ENCODE measurements at regions not wholly inside any gene's neighbourhood (a gene's known extent, or its start where the extent isn't known, plus 50 kb on each side); places are given as distances from the start of the nearest gene placed in this dataset.

DNA sequence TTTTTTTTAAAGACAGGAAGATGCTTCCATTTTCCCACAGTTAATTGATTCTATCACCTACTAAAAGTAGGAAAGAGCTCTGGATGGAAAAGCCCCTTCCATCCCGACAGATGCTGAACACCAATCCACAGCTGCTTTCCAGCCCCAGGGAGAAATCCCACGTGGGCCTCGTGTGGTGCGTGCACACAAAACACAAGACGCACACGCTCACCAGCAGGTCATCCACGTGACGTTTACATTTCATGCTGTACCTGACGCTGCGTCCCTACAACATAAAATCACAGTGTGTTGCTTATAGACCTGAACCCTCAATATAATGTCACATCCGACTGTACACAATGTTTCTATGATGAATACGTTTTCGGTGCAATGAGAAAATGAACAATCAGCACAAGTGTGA lies 50.2 kb upstream of the DACT2 start:
- no peak overlapping the region for H3K4me3 Mint-ChIP-seq

DNA sequence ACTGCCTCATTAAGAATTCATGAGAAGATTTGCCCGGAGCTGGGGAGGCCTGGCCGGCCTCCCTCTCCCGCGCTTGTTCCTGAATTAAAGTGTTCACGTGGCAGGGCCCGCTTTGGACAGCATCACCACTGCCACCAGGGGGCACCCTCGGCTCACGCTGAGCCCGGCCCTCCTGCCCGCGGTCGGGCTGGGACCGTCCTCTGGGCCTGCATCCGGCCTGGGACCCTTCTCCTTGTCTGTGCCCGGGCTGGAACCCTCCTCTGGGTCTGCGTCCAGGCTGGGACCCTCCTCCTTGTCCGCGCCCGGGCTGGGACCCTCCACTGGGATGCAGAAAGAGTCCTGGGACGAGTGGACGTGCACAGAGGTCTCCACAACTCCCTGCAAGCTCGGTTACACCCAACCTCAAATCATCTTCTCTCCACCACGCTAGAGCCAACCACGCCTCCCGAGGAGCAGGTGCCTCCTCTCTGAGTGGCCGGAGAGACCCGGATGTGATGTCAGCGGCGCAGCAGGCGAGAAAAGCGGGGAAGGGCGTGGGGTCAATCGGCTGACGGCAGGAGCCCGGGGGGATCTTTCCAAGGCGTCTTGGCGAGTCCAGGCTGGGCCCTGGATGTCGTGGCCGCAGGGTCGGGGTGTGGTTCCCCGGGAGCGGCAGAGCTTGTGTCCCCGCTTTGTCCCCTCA lies 50.9 kb upstream of the DACT2 start:
- Mint-ChIP-seq H3K4me3 (no peak overlapping the region), H3K4me1 (peaks cover 0 to 6% (median 1%) of the 10 kb centered on the region in 4 donors), H3K27me3 (no peaks in the 10 kb centered on the region), H3K9me3 (peaks cover 0 to 2% (median 0%) of the 10 kb centered on the region in 7 donors), H3K27ac (no peak overlapping the region), H3K36me3 (no peaks in the 10 kb centered on the region)
- Histone ChIP-seq H3K4me1 (ENCODE audit: control insufficient read depth, insufficient read depth, low read length, poor library complexity, severe bottlenecking) (no peaks in the 10 kb centered on the region), H3K36me3 (ENCODE audit: control insufficient read depth, insufficient read depth, low read length) (no peaks in the 10 kb centered on the region), H3K27ac (ENCODE audit: insufficient read depth, low read length, poor library complexity, severe bottlenecking) (no peak overlapping the region), H3K27me3 (ENCODE audit: control insufficient read depth, insufficient read depth, low read length) (no peaks in the 10 kb centered on the region), H3K9me3 (ENCODE audit: control insufficient read depth in 2 of 2, low read length in 2 of 2) (no peaks in the 10 kb centered on the region), H3K4me3 (ENCODE audit: low read depth, low read length) (no peak overlapping the region)
- DNase-seq (peak; percentile 4 to 34 (median 20)), ATAC-seq (ENCODE audit: low read depth in 2 of 2) (peak in 1 of 2 donors; percentile 39)

More for the DNA sequence above, 50.2 kb upstream of the DACT2 start:
- DNase-seq (no peak), ATAC-seq (ENCODE audit: low read depth in 2 of 2) (no peak)
- Mint-ChIP-seq H3K4me1 (peaks cover 0 to 6% (median 1%) of the 10 kb centered on the region in 4 donors), H3K27me3 (no peaks in the 10 kb centered on the region), H3K36me3 (no peaks in the 10 kb centered on the region), H3K9me3 (peaks cover 0 to 2% (median 0%) of the 10 kb centered on the region in 7 donors), H3K27ac (no peak overlapping the region)
- no peaks in the 10 kb centered on the region for H3K36me3 ChIP-seq (ENCODE audit: control insufficient read depth, insufficient read depth, low read length)
- no peaks in the 10 kb centered on the region for H3K9me3 ChIP-seq (ENCODE audit: control insufficient read depth in 2 of 2, low read length in 2 of 2)
- H3K4me1 ChIP-seq (ENCODE audit: control insufficient read depth, insufficient read depth, low read length, poor library complexity, severe bottlenecking), result no peaks in the 10 kb centered on the region
- no peak overlapping the region for H3K27ac ChIP-seq (ENCODE audit: insufficient read depth, low read length, poor library complexity, severe bottlenecking)
- no peaks in the 10 kb centered on the region for H3K27me3 ChIP-seq (ENCODE audit: control insufficient read depth, insufficient read depth, low read length)
- H3K4me3 ChIP-seq (ENCODE audit: low read depth, low read length), result no peak overlapping the region

DNA sequence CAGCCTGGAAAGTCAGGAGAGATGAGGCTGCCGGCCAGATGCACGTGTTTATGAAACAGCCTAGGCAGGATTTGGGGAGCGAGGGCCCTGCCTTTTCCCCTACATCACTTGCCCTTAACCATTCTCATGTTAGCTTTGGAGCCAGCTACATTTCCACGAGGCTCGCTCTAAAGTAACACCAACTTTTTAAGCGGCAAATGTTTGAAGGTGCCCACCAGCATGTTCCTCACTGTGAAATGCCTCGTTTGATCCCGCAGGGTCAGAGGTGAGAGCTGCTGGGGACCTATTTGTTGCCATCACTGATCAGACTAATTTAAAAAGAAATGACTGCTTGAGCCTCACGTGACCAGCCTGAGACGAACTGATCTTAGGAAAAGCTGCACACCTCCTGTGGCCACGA lies 51.6 kb upstream of the DACT2 start:
- H3K36me3 Mint-ChIP-seq, result no peaks in the 10 kb centered on the region
- ATAC-seq (ENCODE audit: low read depth in 2 of 2), result no peak
- Histone ChIP-seq H3K36me3 (ENCODE audit: control insufficient read depth, insufficient read depth, low read length) (no peaks in the 10 kb centered on the region), H3K4me3 (ENCODE audit: low read depth, low read length) (no peak overlapping the region), H3K27ac (ENCODE audit: insufficient read depth, low read length, poor library complexity, severe bottlenecking) (no peak overlapping the region), H3K9me3 (ENCODE audit: control insufficient read depth in 2 of 2, low read length in 2 of 2) (no peaks in the 10 kb centered on the region), H3K27me3 (ENCODE audit: control insufficient read depth, insufficient read depth, low read length) (no peaks in the 10 kb centered on the region), H3K4me1 (ENCODE audit: control insufficient read depth, insufficient read depth, low read length, poor library complexity, severe bottlenecking) (no peaks in the 10 kb centered on the region)
- DNase-seq, result no peak
- peaks cover 0 to 6% (median 1%) of the 10 kb centered on the region in 4 donors for H3K4me1 Mint-ChIP-seq
- no peak overlapping the region for H3K4me3 Mint-ChIP-seq
- H3K9me3 Mint-ChIP-seq, result peaks cover 0 to 2% (median 0%) of the 10 kb centered on the region in 7 donors
- no peaks in the 10 kb centered on the region for H3K27me3 Mint-ChIP-seq
- no peak overlapping the region for H3K27ac Mint-ChIP-seq

DNA sequence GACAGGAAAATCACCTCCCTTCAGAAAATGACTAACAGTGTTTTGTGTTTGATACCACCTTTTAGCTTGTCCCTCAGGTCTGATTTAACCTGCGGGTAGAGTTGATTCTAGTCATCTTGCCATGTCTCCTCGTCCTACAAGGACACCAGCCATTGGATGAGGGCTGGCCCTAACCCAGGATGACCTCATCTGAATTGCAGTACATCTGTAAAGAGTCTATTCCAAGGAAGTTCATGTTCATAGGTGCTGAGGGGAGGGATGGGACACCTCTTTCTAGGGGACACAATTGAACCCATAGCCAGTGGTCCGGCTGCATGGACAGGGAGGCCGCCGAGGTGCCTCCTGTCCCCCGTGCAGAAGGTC lies 52.0 kb upstream of the DACT2 start:
- H3K4me3 Mint-ChIP-seq, result no peak overlapping the region
- H3K27ac Mint-ChIP-seq, result no peak overlapping the region
- Histone ChIP-seq H3K27ac (ENCODE audit: insufficient read depth, low read length, poor library complexity, severe bottlenecking) (no peak overlapping the region), H3K4me3 (ENCODE audit: low read depth, low read length) (no peak overlapping the region), H3K36me3 (ENCODE audit: control insufficient read depth, insufficient read depth, low read length) (no peaks in the 10 kb centered on the region), H3K27me3 (ENCODE audit: control insufficient read depth, insufficient read depth, low read length) (no peaks in the 10 kb centered on the region), H3K4me1 (ENCODE audit: control insufficient read depth, insufficient read depth, low read length, poor library complexity, severe bottlenecking) (no peaks in the 10 kb centered on the region), H3K9me3 (ENCODE audit: control insufficient read depth in 2 of 2, low read length in 2 of 2) (no peaks in the 10 kb centered on the region)
- H3K36me3 Mint-ChIP-seq, result no peaks in the 10 kb centered on the region
- no peak for DNase-seq
- H3K27me3 Mint-ChIP-seq, result no peaks in the 10 kb centered on the region
- peaks cover 0 to 6% (median 1%) of the 10 kb centered on the region in 4 donors for H3K4me1 Mint-ChIP-seq
- ATAC-seq (ENCODE audit: low read depth in 2 of 2), result no peak
- peaks cover 0 to 2% (median 0%) of the 10 kb centered on the region in 7 donors for H3K9me3 Mint-ChIP-seq

DNA sequence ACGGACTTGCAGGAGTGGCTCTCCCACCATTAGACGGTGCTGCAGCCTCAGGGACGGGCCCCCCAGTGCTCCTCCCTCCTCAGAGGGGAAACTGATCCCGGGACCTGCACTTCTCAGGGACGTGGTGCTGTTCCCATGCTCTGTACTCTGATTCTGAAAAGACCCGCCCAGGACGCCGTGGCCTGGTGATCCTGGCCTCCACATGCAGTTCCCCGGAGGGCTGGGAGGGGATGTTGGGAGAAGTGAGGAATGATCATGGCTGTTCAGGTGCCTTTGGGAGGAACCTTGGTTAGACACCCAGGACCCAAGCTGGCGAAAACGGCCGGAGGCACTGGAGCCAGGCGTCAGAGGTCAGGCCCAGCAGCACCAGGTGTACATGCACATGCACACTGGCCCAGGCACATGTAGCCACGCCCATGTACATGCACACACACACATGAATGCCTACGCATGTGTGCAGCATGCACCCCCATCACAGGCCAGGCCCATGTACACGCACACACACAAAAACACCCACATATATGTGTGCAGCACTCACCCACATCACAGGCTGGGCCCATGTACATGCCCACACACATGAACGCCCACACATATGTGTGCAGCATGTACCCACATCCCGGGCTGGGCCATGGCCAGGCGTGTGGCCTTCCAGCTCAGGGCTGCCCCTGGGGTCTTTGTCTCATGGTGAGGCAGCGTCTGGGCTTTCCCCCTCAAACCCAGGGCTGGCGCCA lies 52.6 kb upstream of the DACT2 start:
- Mint-ChIP-seq H3K36me3 (no peaks in the 10 kb centered on the region), H3K27ac (no peak overlapping the region)
- H3K27me3 ChIP-seq (ENCODE audit: control insufficient read depth, insufficient read depth, low read length), result no peaks in the 10 kb centered on the region

DNA sequence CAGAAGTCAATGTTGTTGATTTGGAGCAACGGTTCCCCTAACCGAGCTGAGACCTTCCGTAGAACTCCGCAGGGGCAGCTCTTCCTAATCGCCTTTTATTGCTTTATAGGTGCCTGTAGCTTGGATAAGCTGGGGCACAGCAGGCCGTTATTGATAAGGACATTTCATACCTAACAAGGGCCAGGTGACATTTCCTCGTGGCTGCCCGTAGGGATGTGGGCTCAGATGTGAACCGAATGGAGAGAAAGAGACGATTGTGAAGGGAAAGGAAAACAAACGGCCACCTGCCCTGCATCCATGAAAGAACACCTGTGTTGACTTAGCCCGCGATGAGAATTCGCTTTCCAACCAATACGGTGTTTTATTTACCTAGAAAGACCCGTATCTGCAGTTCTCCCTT lies 53.3 kb upstream of the DACT2 start:
- no peak for ATAC-seq (ENCODE audit: low read depth in 2 of 2)
- no peaks in the 10 kb centered on the region for H3K36me3 Mint-ChIP-seq
- H3K27ac ChIP-seq (ENCODE audit: insufficient read depth, low read length, poor library complexity, severe bottlenecking), result no peak overlapping the region

More for the DNA sequence above, 52.6 kb upstream of the DACT2 start:
- Histone ChIP-seq H3K9me3 (ENCODE audit: control insufficient read depth in 2 of 2, low read length in 2 of 2) (no peaks in the 10 kb centered on the region), H3K36me3 (ENCODE audit: control insufficient read depth, insufficient read depth, low read length) (no peaks in the 10 kb centered on the region), H3K4me1 (ENCODE audit: control insufficient read depth, insufficient read depth, low read length, poor library complexity, severe bottlenecking) (no peaks in the 10 kb centered on the region), H3K4me3 (ENCODE audit: low read depth, low read length) (no peak overlapping the region), H3K27ac (ENCODE audit: insufficient read depth, low read length, poor library complexity, severe bottlenecking) (no peak overlapping the region)
- peaks cover 0 to 6% (median 1%) of the 10 kb centered on the region in 4 donors for H3K4me1 Mint-ChIP-seq
- peaks cover 0 to 2% (median 0%) of the 10 kb centered on the region in 7 donors for H3K9me3 Mint-ChIP-seq
- no peaks in the 10 kb centered on the region for H3K27me3 Mint-ChIP-seq
- no peak for DNase-seq
- no peak overlapping the region for H3K4me3 Mint-ChIP-seq
- ATAC-seq (ENCODE audit: low read depth in 2 of 2), result no peak

DNA sequence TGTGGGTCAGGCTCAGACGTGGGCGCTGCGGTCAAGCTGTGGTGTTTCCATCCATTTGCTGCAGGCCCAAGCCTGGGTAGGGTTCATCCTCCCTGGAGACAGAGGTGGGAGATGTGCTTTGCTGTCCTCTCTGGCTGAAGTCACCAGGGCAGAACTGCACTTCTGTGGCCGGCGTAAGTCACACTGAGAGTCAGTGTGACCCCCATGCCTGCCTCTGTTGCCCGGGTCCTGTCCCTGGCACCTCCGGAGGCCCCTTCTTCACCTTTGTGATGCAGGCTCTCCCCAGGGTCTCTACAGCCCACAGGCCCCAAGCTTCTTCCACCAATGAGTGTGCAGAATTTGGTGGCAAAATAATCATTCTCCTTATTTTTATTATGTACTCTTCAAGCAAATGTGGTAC lies 53.8 kb upstream of the DACT2 start:
- Histone ChIP-seq H3K27ac (ENCODE audit: insufficient read depth, low read length, poor library complexity, severe bottlenecking) (no peak overlapping the region), H3K4me1 (ENCODE audit: control insufficient read depth, insufficient read depth, low read length, poor library complexity, severe bottlenecking) (no peaks in the 10 kb centered on the region), H3K27me3 (ENCODE audit: control insufficient read depth, insufficient read depth, low read length) (no peaks in the 10 kb centered on the region), H3K4me3 (ENCODE audit: low read depth, low read length) (no peak overlapping the region), H3K36me3 (ENCODE audit: control insufficient read depth, insufficient read depth, low read length) (no peaks in the 10 kb centered on the region), H3K9me3 (ENCODE audit: control insufficient read depth in 2 of 2, low read length in 2 of 2) (no peaks in the 10 kb centered on the region)
- ATAC-seq (ENCODE audit: low read depth in 2 of 2), result no peak
- Mint-ChIP-seq H3K4me1 (peaks cover 0 to 6% (median 1%) of the 10 kb centered on the region in 4 donors), H3K9me3 (peaks cover 0 to 2% (median 0%) of the 10 kb centered on the region in 7 donors), H3K27me3 (no peaks in the 10 kb centered on the region), H3K36me3 (no peaks in the 10 kb centered on the region), H3K4me3 (no peak overlapping the region), H3K27ac (peak overlapping the region in 1 of 3 donors; percentile 7)
- DNase-seq, result no peak

More for the DNA sequence above, 53.3 kb upstream of the DACT2 start:
- Mint-ChIP-seq H3K27ac (peak overlapping the region in 2 of 3 donors; percentile 7 to 28), H3K9me3 (peaks cover 0 to 2% (median 0%) of the 10 kb centered on the region in 7 donors), H3K4me1 (peaks cover 0 to 6% (median 1%) of the 10 kb centered on the region in 4 donors), H3K27me3 (no peaks in the 10 kb centered on the region), H3K4me3 (no peak overlapping the region)
- H3K9me3 ChIP-seq (ENCODE audit: control insufficient read depth in 2 of 2, low read length in 2 of 2), result no peaks in the 10 kb centered on the region
- H3K4me3 ChIP-seq (ENCODE audit: low read depth, low read length), result no peak overlapping the region
- DNase-seq, result no peak
- no peaks in the 10 kb centered on the region for H3K27me3 ChIP-seq (ENCODE audit: control insufficient read depth, insufficient read depth, low read length)
- no peaks in the 10 kb centered on the region for H3K4me1 ChIP-seq (ENCODE audit: control insufficient read depth, insufficient read depth, low read length, poor library complexity, severe bottlenecking)
- H3K36me3 ChIP-seq (ENCODE audit: control insufficient read depth, insufficient read depth, low read length), result no peaks in the 10 kb centered on the region
